Transverse colon (tissue), 4 donors: ENCODE measurements at regions not wholly inside any gene's neighbourhood (a gene's known extent, or its start where the extent isn't known, plus 50 kb on each side); places are given as distances from the start of the nearest gene placed in this dataset.

ENCODE experiments used
- DNase-seq: peaks from one replicate; pipeline ENCODE4 v3.0.0-alpha.2; 2019
- H3K27ac ChIP-seq, 4 donors: fragments of 200-600 bp; sonication (generic); 2 replicates each; pipeline ENCODE4 v1.5.1; 2016 to 2018; ENCODE audit warnings: inconsistent platforms in 4 of 4
- H3K27me3 ChIP-seq: fragments of 200-600 bp; sonication (generic); 2 replicates; pipeline ENCODE4 v1.5.1; 2017; ENCODE audit warnings: inconsistent platforms
- H3K36me3 ChIP-seq, 4 donors: fragments of 200-600 bp; sonication (generic); 2 replicates each; pipeline ENCODE4 v1.5.1; 2017 to 2019; ENCODE audit warnings: inconsistent platforms in 4 of 4
- H3K4me1 ChIP-seq, 4 donors: fragments of 200-600 bp; sonication (generic); 2 replicates each; pipeline ENCODE4 v1.5.1; 2017 to 2020; ENCODE audit warnings: inconsistent platforms in 4 of 4
- H3K4me3 ChIP-seq, 4 donors: fragments of 200-600 bp; sonication (generic); 1 replicate in 1 of 4; 2 replicates in 3 of 4; pipeline versions ENCODE4 v1.5.1 to v1.6.1; 2017 to 2019; ENCODE audit warnings: inconsistent platforms in 4 of 4
- H3K9me3 ChIP-seq, 2 donors: fragments of 200-600 bp; sonication (generic); 2 replicates each; pipeline ENCODE4 v1.5.1; 2017 to 2019; ENCODE audit warnings: inconsistent platforms in 2 of 2
- CTCF ChIP-seq, 5 experiments: fragments of 200-600 bp in 3 of 5; fragments of 450-650 bp in 2 of 5; sonication (generic) in 3 of 5; IDR thresholded peaks; 1 replicate in 2 of 5; 2 replicates in 3 of 5; pipeline ENCODE4 v1.5.1; 2016 to 2017; ENCODE audit warnings: antibody characterized with exemption in 5 of 5, inconsistent platforms in 3 of 5, mild to moderate bottlenecking in 2 of 5, moderate library complexity in 1 of 5
- EP300 ChIP-seq: sonication (generic); formaldehyde crosslinking; IDR thresholded peaks from one replicate; pipeline ENCODE4 v1.6.1; 2017; ENCODE audit warnings: antibody characterized with exemption, low read depth
- POLR2A ChIP-seq: fragments of 450-650 bp; IDR thresholded peaks from one replicate; pipeline ENCODE4 v1.6.1; 2016; ENCODE audit warnings: antibody characterized with exemption, mild to moderate bottlenecking, moderate library complexity
- POLR2AphosphoS5 ChIP-seq, 3 donors: sonication (generic); formaldehyde crosslinking; IDR thresholded peaks; one replicate each; pipeline ENCODE4 v1.6.1; 2016; ENCODE audit warnings: antibody characterized with exemption in 3 of 3
- WGBS, 2 donors: methylation state at CpG; one replicate each; pipeline ENCODE4 v1.1.5; 2018; ENCODE audit warnings: low coverage in 1 of 2; 5-methylcytosine and 5-hydroxymethylcytosine counted together
- in situ Hi-C, 4 donors: fragments of 200-750 bp; cut with MboI; loops; one replicate each; pipeline versions ENCODE4 v1.15.0 to v1.15.1; 2017; ENCODE audit warnings: low sequenced_read_pairs in 3 of 4, low pct_ligation_motif_present in 1 of 4, low pct_unique_long_range_greater_than_20kb in 1 of 4
- intact Hi-C: fragments of 100-400 bp; cut with DNase I; formaldehyde crosslinking; loops from one replicate; pipeline ENCODE4 v1.15.1; 2023; ENCODE audit warnings: low total_unique reads

DNA sequence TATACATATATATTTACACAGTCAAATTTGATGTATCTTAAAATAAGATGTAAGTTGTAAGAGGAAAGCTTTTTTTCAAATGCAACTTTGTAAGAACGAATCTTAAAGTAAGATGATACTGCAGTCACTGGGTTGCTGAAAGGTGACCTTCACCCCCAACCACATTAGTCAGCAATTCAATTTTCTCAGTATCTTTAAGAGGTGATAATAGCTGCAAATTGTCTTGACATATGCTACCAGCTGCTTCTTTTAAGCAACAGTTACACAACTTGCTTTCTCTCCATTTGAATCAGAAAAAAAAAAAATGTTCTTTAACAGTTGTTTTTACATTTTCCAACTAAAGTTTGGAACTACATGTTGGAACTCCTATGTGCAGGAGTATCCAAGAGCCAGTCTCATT, 246.6 kb upstream of the CCNG1 start:
- intact Hi-C loops (no loop called here), in situ Hi-C loops (no loop called here)
- Histone ChIP-seq H3K4me1 (no peaks in the 10 kb centered on the region), H3K9me3 (no peaks in the 10 kb centered on the region), H3K4me3 (no peak overlapping the region), H3K27ac (no peak overlapping the region), H3K36me3 (no peaks in the 10 kb centered on the region), H3K27me3 (no peaks in the 10 kb centered on the region)
- WGBS, 2 donors: 50 to 53% methylated on average over 1 of the region's 1 CpG
- no peak for DNase-seq
- no peak for TF ChIP-seq POLR2A
- TF ChIP-seq POLR2AphosphoS5 (IDR thresholded peaks at IDR 0.05): no peak
- TF ChIP-seq CTCF (IDR thresholded peaks at IDR 0.05): no peak
- TF ChIP-seq EP300: no peak

DNA sequence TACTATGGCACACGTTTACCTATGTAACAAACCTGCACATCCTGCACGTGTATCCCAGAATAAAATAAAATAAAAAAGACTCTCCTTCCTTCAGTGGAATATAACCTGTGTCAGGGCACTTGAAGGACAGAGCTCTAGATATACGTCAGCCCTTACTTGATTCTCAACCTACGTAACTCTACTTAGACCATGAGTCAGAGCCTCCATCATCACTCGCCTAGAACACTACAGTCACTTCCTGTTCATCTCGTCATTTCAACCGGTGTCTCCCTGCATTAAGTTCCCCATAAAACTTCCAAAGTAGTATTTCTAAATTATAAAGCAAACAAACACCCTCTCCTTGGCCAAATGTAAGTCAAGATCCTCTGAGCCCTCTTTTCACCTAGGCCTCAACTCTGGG, 243.5 kb upstream of the CCNG1 start:
- TF ChIP-seq POLR2A: no peak
- TF ChIP-seq CTCF (IDR thresholded peaks at IDR 0.05): no peak
- TF ChIP-seq POLR2AphosphoS5 (IDR thresholded peaks at IDR 0.05): no peak
- no peak for TF ChIP-seq EP300
- in situ Hi-C loops (no loop called here), intact Hi-C loops (no loop called here)
- Histone ChIP-seq H3K4me1 (no peaks in the 10 kb centered on the region), H3K27ac (no peak overlapping the region), H3K9me3 (no peaks in the 10 kb centered on the region), H3K27me3 (no peaks in the 10 kb centered on the region), H3K36me3 (no peaks in the 10 kb centered on the region), H3K4me3 (no peak overlapping the region)
- WGBS, 2 donors: 83 to 89% methylated on average over 4 to 7 of the region's 7 CpGs
- DNase-seq: no peak

GRCh38 chr5:163205645-163206044, 231.8 kb upstream of the CCNG1 start:
- Histone ChIP-seq H3K4me3 (no peak overlapping the region), H3K27ac (no peak overlapping the region), H3K36me3 (no peaks in the 10 kb centered on the region), H3K9me3 (no peaks in the 10 kb centered on the region), H3K4me1 (no peaks in the 10 kb centered on the region), H3K27me3 (no peaks in the 10 kb centered on the region)
- no peak for DNase-seq
- in situ Hi-C loops: no loop called here
- TF ChIP-seq EP300 (no peak), CTCF (IDR thresholded peaks at IDR 0.05) (no peak), POLR2AphosphoS5 (IDR thresholded peaks at IDR 0.05) (no peak), POLR2A (no peak)
- intact Hi-C loops: no loop called here

- 54 to 70% methylated on average over 4 of the region's 4 CpGs for WGBS, 2 donors
- no peaks in the 10 kb centered on the region for H3K27me3 ChIP-seq
- no peak overlapping the region for H3K27ac ChIP-seq
- TF ChIP-seq POLR2A: no peak
- no peak for TF ChIP-seq EP300
- TF ChIP-seq CTCF (IDR thresholded peaks at IDR 0.05): no peak
- no peak for TF ChIP-seq POLR2AphosphoS5 (IDR thresholded peaks at IDR 0.05)
- no peak overlapping the region for H3K4me3 ChIP-seq
- DNase-seq: no peak
- in situ Hi-C loops: no loop called here
- no peaks in the 10 kb centered on the region for H3K36me3 ChIP-seq
- no peaks in the 10 kb centered on the region for H3K4me1 ChIP-seq
- H3K9me3 ChIP-seq: no peaks in the 10 kb centered on the region
- intact Hi-C loops: no loop called here
These were observed 215.8 kb upstream of the CCNG1 start for GRCh38 chr5:163221581-163221980.
